ENCODE measurements at regions not wholly inside any gene's neighbourhood (a gene's known extent, or its start where the extent isn't known, plus 50 kb on each side); places are given as distances from the start of the nearest gene placed in this dataset.

GRCh38 chr4:158001756-158002155, 171.1 kb downstream of the GASK1B start:
- TF ChIP-seq POLR2A (IDR thresholded peaks at IDR 0.05) (no peak), CTCF (IDR thresholded peaks at IDR 0.05) (no peak)

All from uterus (tissue), 2 donors.